ENCODE measurements at regions not wholly inside any gene's neighbourhood (a gene's known extent, or its start where the extent isn't known, plus 50 kb on each side); places are given as distances from the start of the nearest gene placed in this dataset.
"Not testable (repeated sequence)": the region's sequence is repeated elsewhere in the genome, so short reads cannot be mapped to it uniquely, and the experiment has no call there.

- DNase-seq (ENCODE audit: low read depth) = no peak
These were observed 67.7 kb downstream of the SMIM20 start for GRCh38 chr4:25981749-25982148.

- DNase-seq (ENCODE audit: low read depth) = no peak
These were observed 68.9 kb downstream of the SMIM20 start for GRCh38 chr4:25982962-25983361.

- DNase-seq (ENCODE audit: low read depth) = no peak
These were observed 70.2 kb downstream of the SMIM20 start for GRCh38 chr4:25984266-25984665.

DNA sequence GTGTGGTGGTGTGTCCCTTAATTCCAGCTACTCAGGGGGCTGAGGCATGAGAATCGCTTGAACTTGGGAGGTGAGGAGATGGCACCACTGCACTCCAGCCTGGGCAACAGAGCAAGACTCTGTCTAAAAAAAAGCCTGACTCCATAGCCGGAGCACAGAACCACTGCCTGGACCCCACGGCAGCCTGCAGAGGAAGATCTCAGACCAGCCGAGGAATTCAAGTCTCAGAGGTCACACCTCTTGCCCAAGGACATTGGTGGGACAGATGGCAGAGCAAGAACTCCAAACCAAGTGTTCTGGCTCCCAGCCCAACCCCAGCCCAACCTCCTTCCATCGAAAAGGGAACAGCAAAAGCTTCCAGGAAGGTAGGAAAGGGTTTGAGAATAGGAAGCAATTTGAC is 70.8 kb downstream of the SMIM20 start:
- DNase-seq (ENCODE audit: low read depth) = no peak

GRCh38 chr4:25986807-25987206 is 72.8 kb downstream of the SMIM20 start:
- DNase-seq (ENCODE audit: low read depth) = no peak

DNA sequence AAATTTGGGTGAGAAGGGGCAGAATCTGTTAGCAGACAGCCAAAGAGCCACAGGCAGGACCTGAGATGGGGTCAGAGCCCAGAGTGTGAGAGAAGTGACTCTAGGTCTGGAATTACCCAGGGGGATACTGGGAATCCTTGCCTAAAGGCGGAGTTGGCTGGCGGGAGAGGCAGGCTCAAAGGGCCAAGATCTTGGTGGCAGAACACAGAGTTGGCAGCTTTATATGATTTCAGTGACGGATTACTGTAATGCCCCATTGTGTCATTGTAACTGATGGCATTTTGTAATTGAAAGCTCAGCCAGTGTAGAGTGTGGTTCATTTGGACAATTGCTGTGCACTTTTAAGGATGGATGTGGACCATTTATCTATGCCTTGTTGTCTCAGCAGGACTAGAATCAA is 77.3 kb downstream of the SMIM20 start:
- no peak for DNase-seq (ENCODE audit: low read depth)

GRCh38 chr4:25993395-25994185 is 79.6 kb downstream of the SMIM20 start:
- DNase-seq (ENCODE audit: low read depth) = no peak

- DNase-seq (ENCODE audit: low read depth) = peak; percentile 48
These were observed 80.6 kb downstream of the SMIM20 start for GRCh38 chr4:25994577-25994976.

GRCh38 chr4:26000274-26000950 is 86.4 kb downstream of the SMIM20 start:
- DNase-seq (ENCODE audit: low read depth) = no peak

DNA sequence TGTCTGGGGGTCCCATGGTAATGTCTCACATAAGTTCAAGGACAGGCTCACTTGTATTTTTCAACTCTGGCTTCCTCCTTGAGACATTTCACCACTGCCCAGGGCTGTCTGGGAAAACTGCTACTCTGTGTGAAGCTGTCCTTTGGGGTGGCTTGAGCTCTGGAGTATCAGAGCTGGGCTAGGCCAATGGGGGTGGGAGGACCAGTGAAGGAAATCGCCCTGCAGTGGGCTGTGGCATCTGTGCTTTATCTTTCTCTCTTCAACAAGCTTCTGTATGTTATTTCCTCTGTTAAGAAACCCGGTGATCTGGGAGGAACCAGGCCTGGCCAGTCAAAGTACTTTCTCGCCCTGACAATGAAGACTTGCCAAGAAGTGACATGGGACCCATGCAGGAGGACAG is 87.4 kb downstream of the SMIM20 start:
- DNase-seq (ENCODE audit: low read depth) = no peak

- DNase-seq (ENCODE audit: low read depth) = no peak
These were observed 87.8 kb downstream of the SMIM20 start for GRCh38 chr4:26001816-26002215.

DNA sequence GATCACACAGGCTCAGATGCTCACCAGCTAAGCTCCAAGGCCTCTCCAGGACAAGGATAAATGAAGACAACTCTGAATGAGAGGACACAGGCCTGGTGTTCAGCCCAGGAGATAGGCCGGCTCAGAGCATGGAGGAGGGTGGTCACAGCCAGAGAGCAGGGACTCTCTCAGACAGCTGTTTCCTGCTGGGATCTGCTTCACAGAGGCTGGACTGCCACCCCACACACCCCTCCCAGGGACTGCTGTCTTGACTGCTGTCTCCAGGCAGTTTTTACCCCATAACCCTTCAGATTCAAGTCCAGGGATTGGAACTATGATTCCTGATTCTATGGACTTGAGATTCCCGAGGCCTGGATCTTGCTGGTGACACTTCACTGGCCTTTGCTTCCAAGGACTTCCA is 89.0 kb downstream of the SMIM20 start:
- no peak for DNase-seq (ENCODE audit: low read depth)

DNA sequence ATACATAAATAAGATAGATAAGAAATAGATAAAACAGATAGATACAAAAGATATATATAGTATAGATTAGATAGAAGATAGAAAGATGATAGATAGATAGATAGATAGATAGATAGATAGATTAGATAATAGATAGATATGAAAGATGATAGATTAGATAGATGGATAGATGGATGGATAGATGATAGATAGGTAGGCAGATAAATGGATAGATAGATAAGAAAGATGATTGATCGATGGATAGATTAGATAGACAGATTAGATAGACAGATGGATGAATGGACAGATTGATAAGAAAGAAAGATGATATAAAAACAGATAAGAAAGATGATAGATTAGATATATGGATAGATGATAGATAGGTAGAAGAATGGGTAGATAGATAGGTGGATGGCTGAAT is 90.3 kb downstream of the SMIM20 start:
- no peak for DNase-seq (ENCODE audit: low read depth)

GRCh38 chr4:26005764-26006163 is 91.7 kb downstream of the SMIM20 start:
- DNase-seq (ENCODE audit: low read depth) = no peak

GRCh38 chr4:26008737-26009136 is 94.7 kb downstream of the SMIM20 start:
- DNase-seq (ENCODE audit: low read depth) = no peak

DNA sequence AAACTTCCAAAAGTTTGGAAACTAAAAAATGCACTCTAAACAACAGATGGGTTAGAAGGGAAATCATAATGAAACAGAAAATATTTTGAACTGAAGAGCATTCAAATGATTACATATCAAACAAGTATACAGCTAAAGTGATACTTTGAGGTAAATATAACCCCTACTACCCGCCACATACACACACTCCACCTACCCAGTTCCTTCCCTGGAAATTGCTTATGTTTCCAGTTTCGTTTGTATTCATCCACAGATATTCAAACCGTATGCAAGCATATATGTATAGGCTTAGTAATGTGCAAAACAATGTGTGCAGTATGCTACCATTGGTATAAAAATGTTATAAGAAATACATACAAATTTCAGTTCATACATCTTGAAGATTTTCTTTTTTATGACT is 95.5 kb downstream of the SMIM20 start:
- DNase-seq (ENCODE audit: low read depth) = no peak

GRCh38 chr4:26010304-26010703 is 96.3 kb downstream of the SMIM20 start:
- no peak for DNase-seq (ENCODE audit: low read depth)

- no peak for DNase-seq (ENCODE audit: low read depth)
These were observed 99.6 kb downstream of the SMIM20 start for GRCh38 chr4:26013629-26014028.

- peak; percentile 99 for DNase-seq (ENCODE audit: low read depth)
These were observed 101.2 kb downstream of the SMIM20 start for GRCh38 chr4:26015133-26015651.

DNA sequence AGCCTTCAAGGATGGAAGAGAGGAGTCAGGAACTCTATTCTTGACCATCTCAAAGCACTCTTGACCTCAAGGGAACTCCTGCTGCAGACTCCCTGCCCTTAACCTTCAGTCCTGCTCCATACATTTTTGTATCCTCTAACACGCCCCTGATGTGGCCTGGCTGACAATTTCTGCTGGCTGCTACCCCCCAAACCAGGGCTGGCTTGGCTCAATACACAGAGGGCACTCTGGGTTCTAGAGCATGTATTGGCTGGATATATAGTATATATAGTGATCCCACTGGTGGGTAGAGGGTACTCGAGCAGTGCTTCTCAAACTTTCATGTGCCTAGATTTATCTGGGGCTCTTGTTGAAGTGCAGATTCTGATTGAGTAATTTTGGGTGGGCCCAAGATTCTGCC is 101.9 kb downstream of the SMIM20 start:
- no peak for DNase-seq (ENCODE audit: low read depth)

DNA sequence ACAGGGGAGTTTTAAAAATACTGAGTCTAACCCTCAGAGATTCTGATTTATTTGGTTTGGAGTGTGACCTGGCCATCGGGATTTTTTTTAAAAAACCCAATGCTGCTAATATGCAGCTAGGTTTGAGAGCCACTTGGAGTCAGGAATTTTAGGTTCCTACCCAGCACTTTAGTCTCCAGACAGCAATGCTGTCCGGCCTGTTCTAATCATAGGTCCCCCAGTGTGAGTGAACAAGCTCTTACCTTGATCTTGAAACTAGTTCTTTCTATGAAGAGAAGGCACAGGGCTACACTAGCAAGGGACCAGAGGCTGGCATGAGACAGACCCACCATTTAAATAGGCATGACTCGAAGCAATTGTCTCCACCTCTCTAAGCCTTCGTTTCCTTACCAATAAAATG is 103.5 kb downstream of the SMIM20 start:
- DNase-seq (ENCODE audit: low read depth) = no peak

DNA sequence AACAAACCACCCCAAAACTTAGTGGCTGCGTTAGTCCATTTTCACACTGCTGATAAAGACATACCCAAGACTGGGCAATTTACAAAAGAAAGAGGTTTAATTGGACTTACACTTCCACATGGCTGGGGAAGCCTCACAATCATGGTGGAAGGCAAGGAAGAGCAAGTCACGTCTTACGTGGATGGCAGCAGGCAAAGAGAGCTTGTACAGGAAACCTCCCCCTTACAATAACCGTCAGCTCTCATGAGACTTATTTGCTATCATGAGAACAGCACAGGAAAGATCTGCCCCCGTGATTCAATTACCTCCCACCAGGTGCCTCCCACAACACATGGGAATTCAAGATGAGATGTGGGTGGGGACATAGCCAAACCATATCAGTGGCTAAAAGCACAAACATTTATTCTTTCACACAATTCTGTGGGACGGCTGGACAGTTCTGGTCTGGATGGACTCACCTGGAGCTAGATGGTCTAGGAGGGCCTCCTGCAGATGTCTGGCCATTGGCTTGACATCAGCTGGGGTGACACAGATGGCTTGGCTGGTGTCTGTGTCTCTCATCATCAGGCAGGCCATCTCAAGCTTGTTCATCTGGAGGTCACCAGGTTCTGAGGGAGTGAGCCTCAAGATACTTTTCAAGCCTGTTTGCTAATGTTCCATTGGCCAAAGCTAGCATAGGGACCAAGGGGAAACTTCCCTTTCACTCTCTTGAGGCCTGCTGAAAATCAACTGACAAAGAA is 104.1 kb downstream of the SMIM20 start:
- not testable (repeated sequence) for DNase-seq (ENCODE audit: low read depth)
